ENCODE measurements at regions not wholly inside any gene's neighbourhood (a gene's known extent, or its start where the extent isn't known, plus 50 kb on each side); places are given as distances from the start of the nearest gene placed in this dataset.
"Not testable (repeated sequence)": the region's sequence is repeated elsewhere in the genome, so short reads cannot be mapped to it uniquely, and the experiment has no call there.

DNA sequence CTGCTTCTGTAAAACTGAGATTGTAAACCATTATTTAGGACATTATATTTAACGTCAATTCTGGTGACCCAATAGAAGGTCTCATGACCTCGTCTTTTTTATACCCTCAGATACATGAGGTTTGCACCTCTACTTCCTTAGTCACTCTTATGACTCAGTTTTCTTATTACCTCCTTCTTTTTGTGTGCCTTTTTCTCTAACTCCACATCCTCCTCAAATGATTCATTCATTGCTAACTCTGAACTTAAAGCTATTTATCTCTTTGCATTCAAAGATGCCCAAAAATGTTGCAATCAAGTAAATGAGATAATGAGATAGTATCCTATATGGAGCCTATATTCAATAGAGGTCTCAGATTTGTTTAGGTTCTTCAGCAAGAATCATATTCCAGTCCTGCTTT lies 121.0 kb upstream of the KYNU start:
- no peak for DNase-seq

DNA sequence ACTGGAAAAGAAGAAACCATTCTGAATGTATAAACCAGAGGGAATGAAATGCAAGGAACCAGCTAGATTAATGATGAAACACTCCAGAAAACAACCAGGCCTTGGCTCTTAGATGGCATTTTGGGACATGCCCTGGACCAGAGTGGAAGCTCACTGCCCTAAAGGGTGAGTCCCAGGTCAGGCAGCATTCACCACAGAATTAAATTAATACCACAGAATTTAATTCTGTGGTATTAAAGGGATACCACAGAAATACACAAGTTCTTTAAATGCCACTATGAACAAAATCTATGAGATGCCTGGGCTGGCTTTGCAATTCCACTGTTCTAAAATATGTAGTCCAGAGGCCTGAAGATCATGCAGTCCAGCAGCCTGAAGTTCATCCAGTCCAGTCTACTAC lies 122.3 kb upstream of the KYNU start:
- DNase-seq = no peak

DNA sequence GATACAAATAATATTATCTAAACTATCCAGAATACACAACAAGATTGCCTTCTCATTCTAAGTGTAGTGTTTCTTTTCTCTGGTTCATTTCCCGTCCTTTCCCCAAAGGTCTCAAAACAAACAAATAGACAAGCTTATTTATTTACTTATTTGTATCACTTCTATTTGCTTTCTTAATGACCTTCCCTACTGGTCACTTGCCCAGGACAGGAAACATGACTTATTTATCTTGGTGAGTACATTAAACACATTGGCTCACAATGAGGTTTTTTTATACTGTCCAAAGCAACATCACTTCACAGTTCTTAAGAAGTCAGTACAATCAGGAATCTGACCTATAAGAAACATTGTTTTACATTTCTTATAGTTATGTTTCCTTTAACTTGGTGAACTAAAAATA lies 123.3 kb upstream of the KYNU start:
- no peak for DNase-seq

DNA sequence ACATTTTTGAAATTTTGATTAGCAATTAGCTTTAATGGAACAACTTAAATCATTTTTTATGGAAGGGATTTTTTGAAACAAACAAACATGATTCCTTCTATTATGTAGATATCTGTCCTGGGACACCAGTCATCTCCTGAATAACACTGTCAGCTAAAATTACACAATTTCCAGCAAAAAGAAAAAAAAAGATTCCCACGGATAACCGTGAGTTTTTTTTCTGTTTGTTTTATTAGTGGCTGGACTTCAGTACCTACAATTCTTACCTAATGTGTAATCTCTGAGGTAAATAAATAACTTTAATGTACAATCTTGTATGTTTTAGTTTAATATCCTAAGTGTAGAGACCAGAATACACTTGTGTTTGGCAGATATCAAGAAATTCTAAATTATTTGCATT lies 126.6 kb upstream of the KYNU start:
- DNase-seq = no peak

DNA sequence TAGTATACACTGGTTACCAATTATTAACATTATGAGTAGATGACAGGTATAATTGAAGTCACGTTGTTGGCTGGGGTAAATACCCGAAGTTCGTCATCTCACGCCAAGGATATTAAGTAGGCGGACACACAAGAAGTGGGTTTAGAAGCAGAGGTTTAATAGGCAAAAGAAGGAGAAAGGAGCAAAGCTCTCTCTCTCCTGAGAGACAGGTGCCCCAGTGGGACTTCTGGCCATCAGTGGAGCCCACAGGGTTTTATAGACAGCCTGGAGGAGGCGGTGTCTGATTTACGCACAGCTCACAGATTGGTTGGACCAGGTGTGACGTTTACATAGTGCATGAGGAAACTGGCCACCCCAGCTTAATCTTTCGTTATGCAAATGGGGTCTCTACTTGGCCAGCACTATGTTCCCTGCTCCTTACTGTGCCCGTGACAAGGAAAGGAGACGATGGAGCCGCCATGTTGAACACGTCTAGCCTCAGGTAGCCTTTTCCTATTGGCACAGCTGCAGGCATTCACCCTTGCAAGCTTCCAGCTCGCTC lies 128.8 kb upstream of the KYNU start:
- no peak for DNase-seq

DNA sequence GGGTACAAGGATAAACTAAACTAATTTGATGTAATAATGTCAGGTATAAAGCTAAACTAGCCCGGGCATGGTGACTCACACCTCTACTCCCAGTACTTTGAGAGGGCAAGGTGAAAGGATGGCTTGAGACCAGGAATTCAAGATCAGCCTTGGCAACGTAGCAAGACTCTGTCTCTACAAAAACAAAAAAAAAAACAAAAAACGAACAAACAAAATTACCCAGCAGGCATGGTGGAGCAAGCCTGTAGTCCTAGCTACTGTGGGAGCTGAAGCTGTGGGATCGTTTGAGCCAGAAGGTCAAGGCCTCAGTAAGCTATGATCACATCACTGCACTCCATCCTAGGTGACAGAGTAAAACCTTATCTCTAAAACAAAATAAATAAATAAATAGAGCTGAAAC lies 131.8 kb upstream of the KYNU start:
- DNase-seq = no peak

DNA sequence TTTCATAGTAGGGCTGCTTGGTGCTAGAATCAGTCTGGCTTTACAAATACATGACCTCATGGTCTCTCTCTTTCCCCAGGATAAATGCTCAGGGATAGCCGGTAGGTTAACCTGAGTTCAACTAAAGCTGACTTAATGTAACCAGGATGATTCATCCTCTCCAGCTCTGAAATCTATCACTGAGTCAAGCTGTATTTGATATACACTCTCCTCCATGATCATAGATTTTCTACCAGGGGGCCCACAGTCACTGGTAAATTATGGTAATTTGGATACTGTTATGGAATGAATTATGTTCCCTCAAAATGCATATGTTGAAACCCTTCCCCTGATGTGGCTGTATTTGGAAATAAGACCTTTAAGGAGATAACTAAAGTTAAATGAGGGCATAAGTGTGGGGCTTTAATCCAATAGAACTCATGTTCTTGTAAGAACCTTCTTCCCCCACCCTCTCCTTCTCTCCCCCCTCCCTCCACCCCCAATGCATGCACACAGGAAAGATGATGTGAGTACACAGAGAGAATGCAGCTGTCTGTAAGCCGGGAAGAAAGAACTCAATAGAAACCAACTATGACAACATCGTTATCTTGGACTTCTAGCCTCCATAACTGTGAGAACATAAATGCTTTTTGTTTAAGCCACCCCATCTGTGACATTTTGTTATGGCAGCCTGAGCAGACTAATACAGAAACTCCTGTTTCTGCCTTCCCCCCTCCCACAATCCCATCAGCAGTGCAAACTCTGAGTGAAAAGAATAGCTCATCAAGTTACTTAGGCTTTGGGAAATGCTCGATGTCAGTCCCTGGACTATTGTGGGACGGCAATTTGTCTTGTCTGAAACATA lies 134.9 kb upstream of the KYNU start:
- no peak for DNase-seq

DNA sequence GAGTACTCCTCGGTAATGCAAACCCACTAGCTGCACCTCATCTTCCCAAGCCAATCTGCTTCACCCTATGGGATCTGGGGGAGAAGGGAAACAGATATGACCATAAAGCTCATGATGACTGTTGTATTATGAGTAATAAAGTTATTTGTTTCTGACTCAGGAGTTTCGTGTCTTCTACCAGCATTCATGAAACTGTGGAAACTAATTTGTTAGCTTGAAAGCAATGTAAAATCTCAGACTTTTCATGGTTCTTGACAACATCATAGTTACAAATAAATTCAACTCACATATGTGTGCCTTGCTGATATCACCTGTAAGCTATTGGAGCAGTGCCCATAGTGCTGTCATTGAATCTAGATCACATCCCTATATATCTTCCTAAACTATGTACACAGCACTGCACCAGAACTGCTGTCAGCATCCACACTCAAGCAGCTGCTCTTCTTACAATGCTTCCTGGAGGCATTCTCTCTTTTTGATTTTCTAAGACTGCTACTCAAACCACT lies 135.6 kb upstream of the KYNU start:
- no peak for DNase-seq

DNA sequence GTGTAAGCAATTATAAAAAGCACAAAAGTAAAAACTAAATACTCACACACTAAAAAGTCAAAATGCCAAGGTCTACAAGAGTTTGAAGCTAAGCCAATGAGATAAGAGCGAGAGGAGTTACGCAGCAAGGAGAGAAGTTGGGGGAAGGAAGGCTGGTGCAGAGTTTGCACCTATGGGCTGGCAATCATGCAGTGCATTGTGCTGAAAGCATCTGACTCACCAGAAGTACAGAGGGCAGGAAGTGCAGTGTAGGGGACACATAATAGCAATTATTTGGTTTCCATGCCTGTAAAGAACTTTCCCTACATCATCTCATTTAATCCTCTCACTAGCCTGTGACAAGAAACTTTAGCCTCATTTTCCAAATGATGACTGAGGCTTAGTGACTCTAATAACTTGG lies 142.7 kb upstream of the KYNU start:
- no peak for DNase-seq

DNA sequence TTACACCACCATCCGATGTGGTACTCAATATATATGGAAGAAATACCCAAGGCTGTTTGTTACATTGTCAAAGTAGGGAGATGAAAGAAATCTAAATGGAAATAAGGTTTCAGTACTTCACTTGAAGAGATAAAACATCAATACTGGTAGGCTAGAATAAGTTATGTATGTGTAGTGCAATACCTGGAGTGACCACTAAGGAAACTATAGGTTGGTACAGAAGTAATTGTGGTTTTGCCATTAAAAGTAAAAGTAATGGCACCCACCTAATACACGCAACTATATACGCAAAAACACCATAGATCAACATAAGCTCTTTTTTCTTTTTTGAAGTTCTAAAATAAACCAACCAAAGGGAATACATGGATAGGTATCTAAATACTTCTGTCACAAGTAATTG lies 143.2 kb upstream of the KYNU start:
- no peak for DNase-seq

DNA sequence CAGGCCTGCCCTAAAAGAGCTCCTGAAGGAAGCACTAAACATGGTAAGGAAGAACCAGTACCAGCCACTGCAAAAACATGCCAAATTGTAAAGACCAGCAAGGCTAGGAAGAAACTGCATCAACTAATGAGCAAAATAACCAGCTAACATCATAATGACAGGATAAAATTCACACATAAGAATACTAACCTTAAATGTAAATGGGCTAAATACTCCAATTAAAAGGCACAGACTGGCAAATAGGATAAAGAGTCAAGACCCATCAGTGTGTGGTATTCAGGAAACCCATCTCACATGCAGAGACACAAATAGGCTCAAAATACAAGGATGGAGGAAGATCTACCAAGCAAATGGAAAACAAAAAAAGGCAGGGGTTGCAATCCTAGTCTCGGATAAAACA lies 147.7 kb upstream of the KYNU start:
- DNase-seq = not testable (repeated sequence)

DNA sequence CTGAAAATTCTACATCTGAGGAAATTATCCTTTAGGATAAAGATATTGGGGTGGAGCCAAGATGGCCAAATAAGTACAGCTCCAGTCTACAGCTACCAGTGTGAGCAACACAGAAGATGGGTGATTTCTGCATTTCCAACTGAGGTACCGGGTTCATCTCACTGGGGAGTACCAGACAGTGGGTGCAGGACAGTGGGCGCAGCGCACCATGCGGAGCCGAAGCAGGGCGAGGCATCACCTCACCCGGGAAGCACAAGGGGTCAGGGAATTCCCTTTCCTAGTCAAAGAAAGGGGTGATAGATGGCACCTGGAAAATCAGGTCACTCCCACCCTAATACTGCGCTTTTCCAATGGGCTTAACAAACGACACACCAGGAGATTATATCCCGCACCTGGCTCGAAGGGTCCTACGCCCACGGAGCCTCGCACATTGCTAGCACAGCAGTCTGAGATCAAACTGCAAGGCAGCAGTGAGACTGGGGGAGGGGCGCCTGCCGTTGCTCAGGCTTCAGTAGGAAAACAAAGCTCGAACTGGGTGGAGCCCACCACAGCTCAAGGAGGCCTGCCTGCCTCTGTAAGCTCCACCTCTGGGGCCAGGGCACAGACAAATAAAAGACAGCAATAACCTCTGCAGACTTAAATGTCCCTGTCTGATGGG lies 149.5 kb upstream of the KYNU start:
- not testable (repeated sequence) for DNase-seq

DNA sequence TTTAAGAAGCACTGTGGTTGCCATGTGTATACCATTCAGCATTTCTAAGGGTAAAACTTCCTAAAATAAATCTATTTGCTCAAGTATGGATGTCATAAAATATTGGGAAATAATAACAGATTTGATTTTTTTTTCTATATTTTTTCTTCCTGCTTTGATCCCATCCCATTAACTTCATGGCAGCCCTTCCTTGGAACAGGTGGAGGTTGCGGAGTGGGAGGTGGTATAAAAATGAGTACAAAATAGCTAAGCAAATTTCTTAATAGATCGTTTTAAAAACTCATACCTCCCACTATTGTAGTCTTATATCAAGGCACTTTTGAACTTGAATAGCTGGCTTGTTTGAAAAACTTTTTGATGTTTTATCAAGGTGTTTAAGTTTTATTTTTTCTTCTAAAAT lies 152.1 kb upstream of the KYNU start:
- no peak for DNase-seq

DNA sequence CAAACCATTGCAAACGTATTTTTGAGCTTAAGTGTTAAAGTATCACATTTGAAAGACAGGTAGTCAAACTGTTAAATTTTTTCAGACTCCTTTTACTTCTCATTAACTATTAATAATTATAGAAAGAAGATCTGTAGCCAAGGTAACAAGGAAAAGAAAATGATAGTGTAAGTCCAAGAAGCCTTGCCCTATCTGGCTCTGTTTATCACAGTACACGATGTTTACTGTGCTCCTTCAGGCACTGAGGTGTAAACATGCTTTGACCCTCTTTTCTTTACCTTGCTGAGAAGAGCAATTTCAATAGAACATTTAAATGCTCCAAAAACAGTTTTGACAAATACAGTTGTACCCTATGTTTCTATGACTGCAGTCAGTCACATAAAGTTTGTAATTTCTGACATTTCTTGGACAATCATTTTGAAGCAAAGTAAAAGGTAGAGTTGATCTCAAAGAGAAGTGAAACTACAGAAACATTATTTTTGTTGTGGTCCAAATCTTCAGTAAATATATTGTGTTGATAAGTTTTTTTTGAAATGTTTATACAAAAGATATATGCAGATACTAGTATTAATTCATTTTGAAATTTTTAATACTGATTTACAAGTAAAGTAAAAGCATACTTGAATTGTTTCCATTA lies 152.6 kb upstream of the KYNU start:
- DNase-seq = no peak

DNA sequence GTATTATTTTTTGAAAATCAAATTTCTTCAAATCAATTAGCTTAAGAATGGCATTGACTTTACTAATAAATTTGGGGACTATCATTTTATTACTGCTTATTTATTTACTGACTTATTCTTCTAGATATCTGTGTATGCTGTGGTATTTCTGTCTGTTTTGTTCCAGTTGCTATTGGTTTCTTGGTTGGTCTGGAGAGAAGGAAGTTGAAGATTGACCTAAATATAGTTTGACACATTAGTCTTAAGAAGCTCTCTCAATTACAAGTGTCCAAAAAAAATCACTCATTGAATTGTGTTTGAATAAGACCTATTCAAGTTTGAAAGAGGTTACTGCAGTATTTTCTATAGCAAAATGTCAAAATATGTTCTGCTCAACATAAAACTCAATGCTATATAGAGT lies 153.3 kb upstream of the KYNU start:
- DNase-seq = no peak

DNA sequence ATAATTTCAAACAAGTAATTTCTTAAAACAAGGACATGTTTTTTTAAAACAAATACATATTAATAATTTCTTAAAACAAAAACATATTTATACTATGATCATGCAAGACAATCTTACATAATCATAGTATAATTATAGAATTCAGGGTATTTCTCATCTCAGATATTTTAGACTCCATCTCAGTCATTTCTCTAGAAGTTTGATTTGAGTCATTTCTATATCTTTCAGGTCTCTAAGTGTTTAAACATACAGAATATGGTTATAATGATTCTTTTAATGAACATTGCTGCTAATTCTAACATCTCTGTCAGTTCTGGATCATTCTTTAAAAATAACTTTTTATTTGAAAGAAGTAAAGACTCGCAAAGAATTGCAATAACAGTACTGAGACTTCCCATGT lies 154.2 kb upstream of the KYNU start:
- DNase-seq = no peak

DNA sequence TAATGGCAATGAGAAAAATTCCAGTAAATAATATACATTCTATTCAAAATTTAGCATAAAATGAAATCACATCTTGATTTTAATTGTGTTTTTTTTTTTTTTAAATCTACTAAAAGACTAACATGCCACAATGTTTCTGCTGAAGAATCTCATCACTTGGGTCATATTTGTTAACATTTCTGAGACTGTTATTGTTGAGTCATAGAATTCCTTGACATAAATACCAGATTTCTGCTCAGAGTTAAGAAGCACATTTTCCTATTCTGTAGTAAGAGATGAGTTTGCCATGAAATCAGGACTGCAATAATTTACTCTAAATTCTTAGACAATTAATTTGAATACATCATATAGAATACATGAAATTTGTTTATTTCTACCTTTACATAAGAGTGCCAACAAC lies 154.9 kb upstream of the KYNU start:
- DNase-seq = no peak

DNA sequence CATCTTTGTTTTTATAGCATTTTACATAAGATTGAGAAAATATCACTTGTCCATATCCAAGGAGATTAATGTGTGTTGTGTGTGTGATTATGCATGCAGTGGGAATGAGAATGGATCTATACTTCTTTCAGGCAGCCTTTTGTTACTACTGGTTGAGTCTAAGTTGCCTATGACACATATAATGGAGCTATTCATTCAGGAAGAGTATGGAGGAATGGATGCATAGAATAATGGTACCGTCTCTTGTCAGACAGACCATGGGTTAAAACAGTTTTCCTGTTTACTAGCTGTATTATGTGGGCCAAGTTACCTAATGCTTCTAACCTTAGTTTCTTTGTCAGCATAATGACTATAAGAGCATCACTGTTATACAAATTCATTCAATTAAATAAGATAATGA lies 155.4 kb upstream of the KYNU start:
- no peak for DNase-seq

DNA sequence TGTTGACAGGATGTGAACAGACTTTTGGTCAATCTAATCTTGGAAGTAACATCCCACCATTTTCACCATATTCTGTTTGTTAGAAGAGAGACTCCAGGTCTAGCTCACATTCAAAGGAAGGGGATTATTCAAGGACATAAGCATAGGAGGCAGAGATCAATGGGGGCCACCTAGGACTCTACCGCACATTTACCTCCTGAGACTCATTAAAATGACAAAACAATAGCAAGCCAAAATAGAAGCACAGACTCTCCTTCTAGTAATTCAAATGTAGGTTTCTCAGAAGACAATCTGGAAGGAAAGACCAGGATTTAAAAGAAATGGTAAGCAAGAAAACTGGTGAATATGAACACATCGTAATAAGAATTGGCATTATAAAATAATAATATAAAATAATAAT lies 156.4 kb upstream of the KYNU start:
- no peak for DNase-seq

DNA sequence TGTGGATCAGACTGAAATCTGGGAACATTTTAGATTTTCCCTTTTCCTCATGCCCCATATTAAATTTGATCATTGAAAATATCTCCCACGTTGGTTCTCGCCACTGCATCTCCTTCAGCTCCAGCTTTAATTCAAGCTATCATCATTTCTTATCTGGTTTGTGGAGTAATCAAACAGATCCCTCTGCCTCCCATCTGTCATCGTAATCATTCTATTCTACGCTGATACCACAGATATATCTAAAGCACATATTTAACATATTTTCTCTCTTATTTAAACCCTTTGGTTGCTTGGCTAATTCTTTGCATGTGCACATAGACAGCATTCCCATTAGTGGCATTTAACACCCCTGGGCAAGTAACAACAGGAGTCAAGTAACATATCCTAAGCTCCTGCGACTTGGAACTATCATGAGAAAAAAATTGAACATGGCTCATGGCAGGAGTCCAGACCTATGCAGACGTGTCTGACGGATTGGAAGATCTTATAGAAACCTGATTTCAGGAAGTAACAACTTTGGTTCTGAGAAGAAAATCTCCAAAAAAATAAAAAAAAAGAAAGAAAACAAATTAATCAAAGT lies 158.8 kb upstream of the KYNU start:
- no peak for DNase-seq

DNA sequence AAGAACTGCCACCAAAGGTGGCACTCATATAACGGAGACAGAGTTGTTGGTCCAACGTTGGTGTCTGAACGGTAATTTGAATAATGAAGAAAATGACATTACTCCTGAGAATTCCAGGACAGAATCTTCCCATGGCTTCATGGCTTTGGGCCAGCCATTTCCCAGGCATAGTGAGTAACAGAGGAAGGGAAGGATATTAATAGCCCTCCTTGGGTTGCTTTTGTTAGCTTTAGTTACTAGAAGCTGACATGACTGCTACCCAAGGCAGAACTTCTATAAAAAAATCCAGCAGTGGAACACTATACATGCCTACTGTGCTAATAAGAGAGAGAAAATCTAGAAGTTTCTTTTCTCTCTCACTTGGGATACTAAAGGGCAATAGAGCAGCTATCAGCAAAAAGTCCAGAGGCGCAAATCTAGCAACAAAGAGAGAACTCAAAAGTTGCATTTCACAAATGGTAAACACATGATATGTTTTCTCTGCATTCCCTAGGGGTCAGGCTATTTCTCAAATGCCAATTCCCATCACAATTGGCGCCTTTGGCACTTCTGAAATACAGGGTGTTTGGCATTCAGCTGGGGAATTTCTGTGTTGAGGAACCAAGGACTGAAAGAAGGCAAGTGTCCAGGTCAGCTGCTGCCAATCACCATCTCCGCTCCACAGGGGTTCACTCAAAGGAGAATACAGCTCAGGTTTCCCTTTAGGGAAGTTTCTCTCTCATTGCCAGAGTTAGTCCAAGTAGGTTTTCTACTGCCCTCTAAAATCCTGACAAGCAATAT lies 160.8 kb upstream of the KYNU start:
- DNase-seq = no peak

DNA sequence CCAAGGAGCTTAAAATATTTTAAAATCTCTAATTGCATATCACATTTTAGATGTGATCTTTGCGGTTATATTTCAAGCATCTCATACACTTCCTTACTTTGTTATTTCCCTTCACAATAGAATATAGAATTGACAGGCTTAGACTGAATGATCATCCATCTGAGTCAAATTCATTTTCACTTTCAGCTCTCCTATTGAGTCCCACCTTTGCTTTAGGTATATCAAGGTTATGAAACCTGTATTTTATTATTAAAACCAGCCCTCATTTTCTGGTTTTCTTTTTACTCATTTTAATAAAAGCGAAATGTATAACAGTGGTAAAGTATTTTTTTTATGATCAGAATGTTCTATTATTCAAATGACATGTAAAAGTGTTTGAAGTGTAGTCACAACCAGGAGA lies 162.9 kb upstream of the KYNU start:
- no peak for DNase-seq

DNA sequence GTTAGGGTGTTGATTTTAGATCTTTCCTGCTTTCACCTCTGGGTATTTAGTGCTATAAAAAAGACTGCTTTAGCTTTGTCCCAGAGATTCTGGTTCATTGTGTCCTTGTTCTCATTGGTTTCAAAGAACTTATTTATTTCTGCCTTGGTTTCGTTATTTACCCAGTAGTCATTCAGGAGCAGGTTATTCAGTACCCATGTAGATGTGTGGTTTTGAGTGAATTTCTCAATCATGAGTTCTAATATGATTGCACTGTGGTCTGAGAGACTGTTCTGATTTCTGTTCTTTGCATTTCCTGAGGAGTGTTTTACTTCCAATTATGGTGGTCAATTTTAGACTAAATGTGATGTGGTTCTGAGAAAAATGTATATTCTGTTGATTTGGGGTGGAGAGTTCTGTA lies 167.1 kb upstream of the KYNU start:
- no peak for DNase-seq
